ENCODE measurements at regions not wholly inside any gene's neighbourhood (a gene's known extent, or its start where the extent isn't known, plus 50 kb on each side); places are given as distances from the start of the nearest gene placed in this dataset.

DNA sequence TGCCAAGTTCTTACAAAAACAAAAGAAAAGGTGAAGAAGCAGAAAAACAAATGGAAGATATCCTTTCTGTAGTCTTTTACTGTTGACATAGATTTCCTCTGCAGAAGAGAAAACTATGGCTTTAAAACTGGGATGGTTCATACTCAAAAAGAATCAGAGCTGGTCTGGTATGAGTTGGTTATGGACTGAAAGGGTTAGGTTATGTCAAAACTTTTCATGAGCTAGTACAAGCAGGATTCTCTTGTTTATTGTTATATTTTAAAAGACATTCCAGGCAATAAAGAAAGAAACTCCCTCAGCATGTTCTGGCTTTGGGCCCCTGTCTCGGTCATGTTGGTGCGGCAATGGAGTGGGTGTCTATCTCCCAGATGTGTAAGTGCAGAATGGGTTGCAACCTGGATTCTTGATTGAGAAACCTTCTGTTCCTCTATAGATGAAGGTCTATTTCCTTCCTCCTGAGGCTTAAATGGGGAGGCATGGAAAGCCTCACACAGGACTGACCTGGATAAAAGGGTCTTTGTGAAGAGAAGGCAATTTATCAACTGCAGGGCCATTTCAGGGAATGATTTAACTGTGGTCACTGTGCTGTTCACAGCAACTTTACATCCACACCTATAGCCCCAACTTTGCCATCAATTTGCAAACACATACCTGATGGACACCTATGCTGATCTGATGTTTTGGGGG is 209.6 kb upstream of the TNC start:
- TF ChIP-seq, protein P1, sequence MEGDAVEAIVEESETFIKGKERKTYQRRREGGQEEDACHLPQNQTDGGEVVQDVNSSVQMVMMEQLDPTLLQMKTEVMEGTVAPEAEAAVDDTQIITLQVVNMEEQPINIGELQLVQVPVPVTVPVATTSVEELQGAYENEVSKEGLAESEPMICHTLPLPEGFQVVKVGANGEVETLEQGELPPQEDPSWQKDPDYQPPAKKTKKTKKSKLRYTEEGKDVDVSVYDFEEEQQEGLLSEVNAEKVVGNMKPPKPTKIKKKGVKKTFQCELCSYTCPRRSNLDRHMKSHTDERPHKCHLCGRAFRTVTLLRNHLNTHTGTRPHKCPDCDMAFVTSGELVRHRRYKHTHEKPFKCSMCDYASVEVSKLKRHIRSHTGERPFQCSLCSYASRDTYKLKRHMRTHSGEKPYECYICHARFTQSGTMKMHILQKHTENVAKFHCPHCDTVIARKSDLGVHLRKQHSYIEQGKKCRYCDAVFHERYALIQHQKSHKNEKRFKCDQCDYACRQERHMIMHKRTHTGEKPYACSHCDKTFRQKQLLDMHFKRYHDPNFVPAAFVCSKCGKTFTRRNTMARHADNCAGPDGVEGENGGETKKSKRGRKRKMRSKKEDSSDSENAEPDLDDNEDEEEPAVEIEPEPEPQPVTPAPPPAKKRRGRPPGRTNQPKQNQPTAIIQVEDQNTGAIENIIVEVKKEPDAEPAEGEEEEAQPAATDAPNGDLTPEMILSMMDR (IDR thresholded peaks at IDR 0.05): no peak
- TF ChIP-seq TEAD4 (IDR thresholded peaks at IDR 0.05; ENCODE audit: borderline replicate concordance, insufficient read depth): no peak
- TF ChIP-seq FOXJ3 (CRISPR knock-in tag; IDR thresholded peaks at IDR 0.05): no peak

Data from SK-N-SH (cell line).